GM20000 (cell line): ENCODE measurements at regions not wholly inside any gene's neighbourhood (a gene's known extent, or its start where the extent isn't known, plus 50 kb on each side); places are given as distances from the start of the nearest gene placed in this dataset.

Experiments
- DNase-seq: peaks from one replicate; pipeline ENCODE4 v3.0.0; 2012; ENCODE audit warnings: low spot score
- CTCF ChIP-seq: IDR thresholded peaks from 2 replicates; pipeline ENCODE4 v1.5.1; 2012; ENCODE audit warnings: mild to moderate bottlenecking, control low read depth; ENCODE audit errors: extremely low read depth, missing control alignments

GRCh38 chr7:431658-432111 lies 88.0 kb downstream of the PDGFA start:
- no peak for TF ChIP-seq CTCF

GRCh38 chr7:432256-432655 lies 87.4 kb downstream of the PDGFA start:
- DNase-seq, result no peak
- TF ChIP-seq CTCF, result no peak

More at GRCh38 chr7:431658-432111, 88.0 kb downstream of the PDGFA start:
- no peak for DNase-seq

GRCh38 chr7:432933-433332 lies 86.7 kb downstream of the PDGFA start:
- TF ChIP-seq CTCF, result no peak
- no peak for DNase-seq

- no peak for DNase-seq
- no peak for TF ChIP-seq CTCF
Measured at GRCh38 chr7:433558-433957, 86.1 kb downstream of the PDGFA start.

GRCh38 chr7:434891-435629 lies 84.6 kb downstream of the PDGFA start:
- no peak for DNase-seq

GRCh38 chr7:435630-436366 lies 83.8 kb downstream of the PDGFA start:
- no peak for TF ChIP-seq CTCF
- DNase-seq, result no peak

More at GRCh38 chr7:434891-435629, 84.6 kb downstream of the PDGFA start:
- no peak for TF ChIP-seq CTCF
